ENCODE measurements at regions not wholly inside any gene's neighbourhood (a gene's known extent, or its start where the extent isn't known, plus 50 kb on each side); places are given as distances from the start of the nearest gene placed in this dataset.

DNA sequence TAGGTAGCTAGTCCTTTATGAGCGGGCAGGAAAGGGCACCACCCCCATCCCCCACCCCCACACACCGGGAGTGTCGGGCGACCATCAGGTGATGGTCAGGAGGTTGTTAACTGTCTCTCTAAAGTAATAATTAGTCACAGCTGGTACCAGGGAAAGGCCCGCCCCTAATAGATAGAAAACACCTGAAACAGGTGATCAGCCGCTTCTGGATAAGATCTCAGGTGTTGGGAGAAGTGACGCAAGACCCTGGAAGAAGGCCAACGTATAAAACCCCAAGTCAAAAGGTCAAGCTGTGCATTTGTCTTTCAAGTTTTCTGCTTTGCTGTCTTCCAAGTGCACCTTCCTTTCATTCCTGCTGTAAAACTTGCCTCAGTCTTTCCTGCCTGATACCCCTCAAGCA is 59.6 kb upstream of the LINC00305 start:
- H3K79me1 ChIP-seq (ENCODE audit: insufficient read depth, low read depth, low read length, poor library complexity, severe bottlenecking), result no peaks in the 10 kb centered on the region
- H3K27ac Mint-ChIP-seq, result no peak overlapping the region
- no peak overlapping the region for H3K56ac ChIP-seq (ENCODE audit: insufficient read length, low read depth, low read length)
- H4K8ac ChIP-seq (replicated peaks; ENCODE audit: insufficient read length, low read depth, low read length), result no peak overlapping the region
- H3K27me3 Mint-ChIP-seq (ENCODE audit: low read depth), result no peaks in the 10 kb centered on the region
- no peak overlapping the region for H4K91ac ChIP-seq (ENCODE audit: insufficient read length, low read depth, low read length)
- no peak overlapping the region for H2AK5ac ChIP-seq (ENCODE audit: insufficient read length, low read length)
- H3K9ac ChIP-seq (ENCODE audit: extremely low read depth, insufficient read length, low read length), result no peak overlapping the region
- no peak overlapping the region for H4K5ac ChIP-seq (ENCODE audit: insufficient read length, low read depth, low read length)
- peaks cover 0 to 7% (median 3%) of the 10 kb centered on the region in 3 experiments; a peak in 2 of 7 replicates for H3K36me3 Mint-ChIP-seq (ENCODE audit: insufficient read depth in 1 of 3, low read depth in 3 of 3)
- H3K18ac ChIP-seq (ENCODE audit: insufficient read length, low read depth, low read length), result no peak overlapping the region
- H2BK5ac ChIP-seq (ENCODE audit: insufficient read length, low read length), result no peak overlapping the region
- H3K4me3 Mint-ChIP-seq, result no peak overlapping the region
- no peaks in the 10 kb centered on the region for H3K79me2 ChIP-seq (ENCODE audit: insufficient read depth, low read length)
- H3K23me2 ChIP-seq (ENCODE audit: insufficient read length, low read depth, low read length, poor library complexity, severe bottlenecking), result no peaks in the 10 kb centered on the region
- no peaks in the 10 kb centered on the region; the same call in 1 of the 2 replicates for H3K4me1 ChIP-seq (ENCODE audit: insufficient read depth, low read length)
- DNase-seq, result no peak
- WGBS (ENCODE audit: extremely low coverage, insufficient read length, low lambda C conversion rate), result no CpG with 5 or more reads among the region's 8 CpGs
- no peaks in the 10 kb centered on the region for H3K9me3 ChIP-seq (ENCODE audit: control insufficient read depth, low read depth, low read length)
- no peak overlapping the region for H3K14ac ChIP-seq (ENCODE audit: insufficient read depth, low read length)
- H3K9me3 Mint-ChIP-seq, result no peaks in the 10 kb centered on the region; a peak in 1 of 5 replicates
- no peak overlapping the region for H3K27ac ChIP-seq (ENCODE audit: insufficient read length, low read depth, low read length)
- no peaks in the 10 kb centered on the region for H3K27me3 ChIP-seq (ENCODE audit: insufficient read depth, low read length)
- no peaks in the 10 kb centered on the region for H4K20me1 ChIP-seq (ENCODE audit: control insufficient read depth, insufficient read depth, insufficient read length)
- H2BK20ac ChIP-seq (ENCODE audit: low read depth, low read length, poor library complexity, severe bottlenecking), result no peak overlapping the region
- peaks cover 25 to 37% of the 10 kb centered on the region in 2 experiments for H3K4me1 Mint-ChIP-seq
- H2BK12ac ChIP-seq (ENCODE audit: insufficient read length, low read depth, low read length), result no peak overlapping the region
- H3K23ac ChIP-seq (ENCODE audit: insufficient read length, low read depth, low read length), result no peak overlapping the region
- H3T11ph ChIP-seq (ENCODE audit: low read length), result no peak overlapping the region
- H2BK120ac ChIP-seq (ENCODE audit: low read depth, low read length, poor library complexity, severe bottlenecking), result no peak overlapping the region
- TF ChIP-seq, protein P1, sequence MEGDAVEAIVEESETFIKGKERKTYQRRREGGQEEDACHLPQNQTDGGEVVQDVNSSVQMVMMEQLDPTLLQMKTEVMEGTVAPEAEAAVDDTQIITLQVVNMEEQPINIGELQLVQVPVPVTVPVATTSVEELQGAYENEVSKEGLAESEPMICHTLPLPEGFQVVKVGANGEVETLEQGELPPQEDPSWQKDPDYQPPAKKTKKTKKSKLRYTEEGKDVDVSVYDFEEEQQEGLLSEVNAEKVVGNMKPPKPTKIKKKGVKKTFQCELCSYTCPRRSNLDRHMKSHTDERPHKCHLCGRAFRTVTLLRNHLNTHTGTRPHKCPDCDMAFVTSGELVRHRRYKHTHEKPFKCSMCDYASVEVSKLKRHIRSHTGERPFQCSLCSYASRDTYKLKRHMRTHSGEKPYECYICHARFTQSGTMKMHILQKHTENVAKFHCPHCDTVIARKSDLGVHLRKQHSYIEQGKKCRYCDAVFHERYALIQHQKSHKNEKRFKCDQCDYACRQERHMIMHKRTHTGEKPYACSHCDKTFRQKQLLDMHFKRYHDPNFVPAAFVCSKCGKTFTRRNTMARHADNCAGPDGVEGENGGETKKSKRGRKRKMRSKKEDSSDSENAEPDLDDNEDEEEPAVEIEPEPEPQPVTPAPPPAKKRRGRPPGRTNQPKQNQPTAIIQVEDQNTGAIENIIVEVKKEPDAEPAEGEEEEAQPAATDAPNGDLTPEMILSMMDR (conservative IDR thresholded peaks at IDR 0.05), result no peak
- no peak overlapping the region for H2BK15ac ChIP-seq (ENCODE audit: low read depth, low read length)
- no peak overlapping the region for H2AFZ ChIP-seq (ENCODE audit: low read length)
- H3K4me2 ChIP-seq (ENCODE audit: insufficient read depth, insufficient read length, low read length), result no peak overlapping the region
- H3K4ac ChIP-seq (ENCODE audit: low read depth, low read length), result no peak overlapping the region
